ENCODE measurements at regions not wholly inside any gene's neighbourhood (a gene's known extent, or its start where the extent isn't known, plus 50 kb on each side); places are given as distances from the start of the nearest gene placed in this dataset.

DNA sequence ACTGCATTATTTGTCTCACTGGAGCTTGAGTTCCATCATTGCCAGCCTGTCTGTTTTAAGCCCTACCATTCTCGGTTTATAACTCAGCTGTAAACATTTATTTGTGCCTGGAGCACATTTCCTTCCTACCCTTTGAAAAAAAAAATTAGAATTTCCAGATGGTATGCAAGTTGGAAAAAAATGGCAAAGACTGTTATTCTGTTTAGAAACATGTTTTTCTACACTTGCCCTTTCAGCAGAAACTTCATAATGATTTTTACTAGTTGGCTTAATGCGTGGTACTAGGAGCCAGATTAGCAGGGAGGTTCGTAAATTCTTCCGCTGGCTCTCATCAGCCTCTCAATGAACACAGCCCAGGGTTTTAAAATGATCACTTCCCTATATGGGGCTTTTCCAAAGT lies 238.8 kb upstream of the WWC1 start:
- H3K27me3 ChIP-seq = no peaks in the 10 kb centered on the region
- TF ChIP-seq, protein P1, sequence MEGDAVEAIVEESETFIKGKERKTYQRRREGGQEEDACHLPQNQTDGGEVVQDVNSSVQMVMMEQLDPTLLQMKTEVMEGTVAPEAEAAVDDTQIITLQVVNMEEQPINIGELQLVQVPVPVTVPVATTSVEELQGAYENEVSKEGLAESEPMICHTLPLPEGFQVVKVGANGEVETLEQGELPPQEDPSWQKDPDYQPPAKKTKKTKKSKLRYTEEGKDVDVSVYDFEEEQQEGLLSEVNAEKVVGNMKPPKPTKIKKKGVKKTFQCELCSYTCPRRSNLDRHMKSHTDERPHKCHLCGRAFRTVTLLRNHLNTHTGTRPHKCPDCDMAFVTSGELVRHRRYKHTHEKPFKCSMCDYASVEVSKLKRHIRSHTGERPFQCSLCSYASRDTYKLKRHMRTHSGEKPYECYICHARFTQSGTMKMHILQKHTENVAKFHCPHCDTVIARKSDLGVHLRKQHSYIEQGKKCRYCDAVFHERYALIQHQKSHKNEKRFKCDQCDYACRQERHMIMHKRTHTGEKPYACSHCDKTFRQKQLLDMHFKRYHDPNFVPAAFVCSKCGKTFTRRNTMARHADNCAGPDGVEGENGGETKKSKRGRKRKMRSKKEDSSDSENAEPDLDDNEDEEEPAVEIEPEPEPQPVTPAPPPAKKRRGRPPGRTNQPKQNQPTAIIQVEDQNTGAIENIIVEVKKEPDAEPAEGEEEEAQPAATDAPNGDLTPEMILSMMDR (IDR thresholded peaks at IDR 0.05) = no peak
- no peak for DNase-seq (ENCODE audit: low spot score)

DNA sequence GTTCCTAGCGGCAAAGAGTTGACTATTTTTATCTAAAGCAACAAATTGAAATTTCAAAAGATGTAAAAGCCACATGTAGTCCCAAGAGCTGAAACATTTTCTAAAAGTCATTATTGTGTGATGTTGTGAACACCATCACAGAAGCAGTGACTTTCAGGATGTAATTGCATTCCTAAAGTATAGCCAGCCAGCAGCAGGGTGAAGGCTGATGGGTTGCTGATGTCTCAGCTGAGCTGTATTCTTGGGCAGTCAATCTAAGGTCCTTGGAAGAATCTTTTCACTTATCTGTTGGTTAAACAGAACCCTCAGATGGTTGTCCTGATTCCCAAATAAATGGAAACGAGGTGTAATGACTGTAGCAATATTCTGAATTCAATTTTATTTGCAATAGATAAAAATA lies 237.4 kb upstream of the WWC1 start:
- H3K27me3 ChIP-seq = no peaks in the 10 kb centered on the region
- H3K4me1 ChIP-seq = peaks cover 0 to 4% of the 10 kb centered on the region in 2 donors
- H3K27ac ChIP-seq = no peak overlapping the region
- H3K4me3 ChIP-seq = no peak overlapping the region
- no peaks in the 10 kb centered on the region for H3K36me3 ChIP-seq
- no peaks in the 10 kb centered on the region for H3K9me3 ChIP-seq
- no peak for DNase-seq (ENCODE audit: low spot score)
- TF ChIP-seq, protein P1 (IDR thresholded peaks at IDR 0.05) = no peak

More for the DNA sequence above, 238.8 kb upstream of the WWC1 start:
- Histone ChIP-seq H3K27ac (no peak overlapping the region), H3K4me3 (no peak overlapping the region), H3K9me3 (no peaks in the 10 kb centered on the region), H3K4me1 (peaks cover 0 to 4% of the 10 kb centered on the region in 2 donors), H3K36me3 (no peaks in the 10 kb centered on the region)

DNA sequence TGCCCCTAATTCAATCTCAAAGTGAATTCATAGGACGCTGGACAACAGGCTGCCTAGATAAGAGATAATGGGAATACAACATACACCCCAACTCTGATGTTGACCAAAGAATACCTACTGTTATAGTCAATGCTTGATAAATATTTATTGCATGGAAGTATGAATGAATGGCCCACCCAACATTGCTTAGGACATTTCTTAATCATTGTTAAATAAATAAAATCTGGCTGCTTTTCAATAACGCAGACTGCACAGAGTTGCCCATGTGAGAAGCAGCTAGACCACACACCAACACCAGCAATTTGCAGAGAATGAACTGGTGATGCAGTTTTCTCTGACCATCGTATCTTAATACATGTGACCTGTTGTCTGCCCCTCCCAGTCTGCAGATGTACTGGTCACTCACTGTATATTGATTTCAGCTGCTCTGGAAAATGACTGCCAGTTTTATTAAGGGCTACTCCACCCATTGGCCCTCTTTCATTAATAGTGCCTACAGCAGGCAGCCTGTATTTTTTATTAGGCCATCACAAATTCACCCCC lies 236.2 kb upstream of the WWC1 start:
- H3K27me3 ChIP-seq = no peaks in the 10 kb centered on the region
- H3K9me3 ChIP-seq = no peaks in the 10 kb centered on the region
- no peak for DNase-seq (ENCODE audit: low spot score)
- H3K27ac ChIP-seq = no peak overlapping the region
- H3K36me3 ChIP-seq = no peaks in the 10 kb centered on the region
- TF ChIP-seq, protein P1 (IDR thresholded peaks at IDR 0.05) = no peak
- no peak overlapping the region for H3K4me3 ChIP-seq
- peaks cover 0 to 4% of the 10 kb centered on the region in 2 donors for H3K4me1 ChIP-seq

DNA sequence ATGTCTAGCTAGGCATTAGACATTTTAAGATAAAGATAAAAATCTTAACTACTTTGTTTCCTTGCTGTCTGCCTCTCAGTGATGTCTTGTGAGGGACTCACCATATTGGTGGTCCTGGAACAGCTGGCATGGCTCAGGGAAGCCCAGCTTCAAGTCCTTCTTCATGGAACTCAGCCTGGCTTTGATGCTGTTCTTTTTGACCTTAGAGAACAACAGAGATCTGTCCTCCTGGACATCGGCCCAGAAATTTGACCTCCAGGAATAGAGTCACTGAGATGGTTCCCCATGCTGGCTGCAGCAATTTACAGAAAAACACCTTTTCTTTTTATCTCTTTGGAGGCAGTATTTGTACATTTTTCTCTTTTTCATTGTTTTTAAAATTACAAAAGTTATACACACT lies 235.5 kb upstream of the WWC1 start:
- TF ChIP-seq, protein P1 (IDR thresholded peaks at IDR 0.05) = no peak
- DNase-seq (ENCODE audit: low spot score) = no peak
- H3K9me3 ChIP-seq = no peaks in the 10 kb centered on the region
- no peaks in the 10 kb centered on the region for H3K27me3 ChIP-seq
- no peak overlapping the region for H3K27ac ChIP-seq
- H3K4me1 ChIP-seq = peaks cover 0 to 4% of the 10 kb centered on the region in 2 donors
- H3K36me3 ChIP-seq = no peaks in the 10 kb centered on the region
- H3K4me3 ChIP-seq = no peak overlapping the region

DNA sequence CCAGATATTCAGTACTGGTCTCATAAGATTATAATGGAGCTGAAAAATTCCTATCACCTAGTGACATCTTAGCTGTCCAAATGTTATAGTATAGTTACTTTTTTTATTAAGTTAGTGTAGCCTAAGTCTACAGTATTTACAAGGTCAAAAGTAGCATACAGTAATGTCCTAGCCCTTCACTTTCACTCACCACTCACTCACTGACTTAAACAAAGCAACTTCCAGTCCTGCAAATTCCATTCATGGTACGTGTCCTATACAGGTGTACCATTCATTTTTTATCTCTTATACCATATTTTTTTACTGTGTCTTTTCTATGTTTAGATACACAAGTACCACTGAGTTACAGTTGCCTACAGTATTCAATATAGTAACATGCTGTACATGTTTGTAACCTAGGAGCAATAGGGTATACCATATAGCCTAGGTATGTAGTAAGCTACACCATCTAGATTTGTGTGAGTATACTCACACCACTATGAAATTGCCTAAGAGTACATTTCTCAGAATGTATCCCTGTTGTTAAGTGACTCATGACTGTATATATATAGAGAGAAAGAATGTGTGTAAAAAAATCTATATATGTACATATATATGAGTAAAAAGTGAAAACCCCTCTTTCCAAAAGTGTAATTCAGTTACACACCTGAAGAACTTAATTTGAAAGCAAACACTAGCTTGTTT lies 234.8 kb upstream of the WWC1 start:
- Histone ChIP-seq H3K27ac (no peak overlapping the region), H3K4me1 (peaks cover 0 to 4% of the 10 kb centered on the region in 2 donors), H3K36me3 (no peaks in the 10 kb centered on the region), H3K9me3 (no peaks in the 10 kb centered on the region), H3K27me3 (no peaks in the 10 kb centered on the region), H3K4me3 (no peak overlapping the region)
- no peak for DNase-seq (ENCODE audit: low spot score)
- TF ChIP-seq, protein P1 (IDR thresholded peaks at IDR 0.05) = no peak

DNA sequence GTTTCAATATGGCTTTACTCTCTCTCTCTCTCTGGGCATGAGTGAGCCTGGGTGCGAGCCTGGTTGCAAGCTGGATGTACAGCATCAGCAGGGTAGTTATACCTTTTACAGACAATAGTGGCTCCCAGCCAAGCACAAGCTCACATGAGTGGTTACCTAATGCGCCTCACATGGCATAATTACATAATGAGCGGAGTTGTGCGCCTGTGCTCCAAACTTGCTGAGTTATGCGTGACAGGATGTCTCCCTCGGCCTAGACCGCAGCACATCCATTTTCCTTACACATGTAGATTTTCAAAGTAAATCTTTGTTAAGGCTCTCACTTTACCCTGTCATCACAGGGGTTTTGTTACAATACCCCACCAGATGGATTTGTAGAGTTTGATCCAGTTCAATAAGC lies 233.5 kb upstream of the WWC1 start:
- Histone ChIP-seq H3K36me3 (no peaks in the 10 kb centered on the region), H3K4me1 (peaks cover 0 to 4% of the 10 kb centered on the region in 2 donors), H3K27me3 (no peaks in the 10 kb centered on the region), H3K27ac (no peak overlapping the region), H3K4me3 (no peak overlapping the region), H3K9me3 (no peaks in the 10 kb centered on the region)
- no peak for DNase-seq (ENCODE audit: low spot score)
- TF ChIP-seq, protein P1 (IDR thresholded peaks at IDR 0.05) = no peak
